Stimulated activated CD4-positive, alpha-beta T cell treated with anti-CD3 and anti-CD28 coated beads, TNF-alpha, amount 100 ng/mL, for 48 hours (primary cell): ENCODE measurements at regions not wholly inside any gene's neighbourhood (a gene's known extent, or its start where the extent isn't known, plus 50 kb on each side); places are given as distances from the start of the nearest gene placed in this dataset.
"Not testable (repeated sequence)": the region's sequence is repeated elsewhere in the genome, so short reads cannot be mapped to it uniquely, and the experiment has no call there.

Experiments
- DNase-seq, 3 donors: peaks; one replicate each; pipeline ENCODE4 v3.0.0-alpha.2; 2020; ENCODE audit warnings: low read depth in 3 of 3

GRCh38 chr12:13924286-13924685, 57.1 kb downstream of the GRIN2B start:
- no peak for DNase-seq

GRCh38 chr12:13918897-13919296, 62.5 kb downstream of the GRIN2B start:
- DNase-seq = no peak

- DNase-seq = no peak
Observed at GRCh38 chr12:13915096-13915495, 66.3 kb downstream of the GRIN2B start.

GRCh38 chr12:13913371-13913770, 68.0 kb downstream of the GRIN2B start:
- DNase-seq = no peak

GRCh38 chr12:13911756-13912554, 69.4 kb downstream of the GRIN2B start:
- DNase-seq = no peak

GRCh38 chr12:13905794-13906193, 75.6 kb downstream of the GRIN2B start:
- DNase-seq = no peak

GRCh38 chr12:13900718-13901117, 80.7 kb downstream of the GRIN2B start:
- DNase-seq = no peak

GRCh38 chr12:13898387-13898786, 83.0 kb downstream of the GRIN2B start:
- DNase-seq = not testable (repeated sequence)

GRCh38 chr12:13897811-13898210, 83.6 kb downstream of the GRIN2B start:
- no peak for DNase-seq

- no peak for DNase-seq
Observed at GRCh38 chr12:13896063-13896626, 85.3 kb downstream of the GRIN2B start.

GRCh38 chr12:13891902-13892301, 89.5 kb downstream of the GRIN2B start:
- no peak for DNase-seq

- no peak for DNase-seq
Observed at GRCh38 chr12:13890943-13891342, 90.5 kb downstream of the GRIN2B start.

- no peak for DNase-seq
Observed at GRCh38 chr12:13887779-13888388, 93.5 kb downstream of the GRIN2B start.

GRCh38 chr12:13882176-13882575, 99.2 kb downstream of the GRIN2B start:
- DNase-seq = no peak

- no peak for DNase-seq
Observed at GRCh38 chr12:13880613-13881012, 100.8 kb downstream of the GRIN2B start.

GRCh38 chr12:13875744-13876143, 105.7 kb downstream of the GRIN2B start:
- no peak for DNase-seq

- DNase-seq = no peak
Observed at GRCh38 chr12:13870255-13870654, 111.1 kb downstream of the GRIN2B start.

GRCh38 chr12:13864081-13864673, 117.2 kb downstream of the GRIN2B start:
- peak; percentile 13 to 41 (median 41) for DNase-seq

- DNase-seq = no peak
Observed at GRCh38 chr12:13857750-13858149, 123.7 kb downstream of the GRIN2B start.

GRCh38 chr12:13853471-13853870, 127.9 kb downstream of the GRIN2B start:
- DNase-seq = no peak

GRCh38 chr12:13851828-13852227, 129.6 kb downstream of the GRIN2B start:
- no peak for DNase-seq

- DNase-seq = no peak
Observed at GRCh38 chr12:13849456-13849855, 131.9 kb downstream of the GRIN2B start.

- DNase-seq = no peak
Observed at GRCh38 chr12:13843841-13844240, 137.6 kb downstream of the GRIN2B start.
